Lung (tissue), 11 donors: ENCODE measurements at regions not wholly inside any gene's neighbourhood (a gene's known extent, or its start where the extent isn't known, plus 50 kb on each side); places are given as distances from the start of the nearest gene placed in this dataset.

ENCODE experiments used
- ATAC-seq: fragments of 200-7000 bp; cut with Tn5 transposase; one replicate; pipeline ENCODE4 v1.9.1; 2020; ENCODE audit warnings: moderate number of reproducible peaks; ENCODE audit not compliant: insufficient read depth, low FRiP score
- DNase-seq, 3 donors: peaks; one replicate each; pipeline ENCODE4 v3.0.0-alpha.2; 2013 to 2017
- H3K27ac ChIP-seq, 2 donors: one replicate each; pipeline ENCODE4 v1.5.1; 2013; ENCODE audit warnings: mild to moderate bottlenecking in 2 of 2, moderate library complexity in 2 of 2, control low read depth in 1 of 2, inconsistent platforms in 1 of 2, low read depth in 1 of 2, low read length in 1 of 2
- H3K27me3 ChIP-seq, 3 donors: one replicate each; pipeline ENCODE4 v1.5.1; 2013; ENCODE audit warnings: low read length in 2 of 3; ENCODE audit not compliant: control insufficient read depth in 3 of 3, insufficient read depth in 3 of 3
- H3K36me3 ChIP-seq, 4 donors: one replicate each; pipeline ENCODE4 v1.5.1; 2013; ENCODE audit warnings: low read length in 4 of 4, mild to moderate bottlenecking in 1 of 4, moderate library complexity in 1 of 4; ENCODE audit not compliant: control insufficient read depth in 4 of 4, insufficient read depth in 4 of 4
- H3K4me1 ChIP-seq, 5 donors: one replicate each; pipeline ENCODE4 v1.5.1; 2013; ENCODE audit warnings: low read length in 5 of 5, mild to moderate bottlenecking in 2 of 5, moderate library complexity in 1 of 5; ENCODE audit not compliant: control insufficient read depth in 5 of 5, insufficient read depth in 5 of 5
- H3K4me3 ChIP-seq: one replicate; pipeline ENCODE4 v1.5.1; 2013; ENCODE audit warnings: mild to moderate bottlenecking, control low read depth, moderate library complexity
- H3K9ac ChIP-seq, 2 donors: one replicate each; pipeline ENCODE4 v1.5.1; 2013; ENCODE audit warnings: low read length in 2 of 2, control low read depth in 1 of 2; ENCODE audit not compliant: insufficient read depth in 1 of 2
- H3K9me3 ChIP-seq, 4 donors: one replicate each; pipeline ENCODE4 v1.5.1; 2013; ENCODE audit warnings: low read length in 3 of 4, mild to moderate bottlenecking in 1 of 4, moderate library complexity in 1 of 4; ENCODE audit not compliant: control insufficient read depth in 4 of 4, insufficient read depth in 3 of 4
- CTCF ChIP-seq: IDR thresholded peaks from 2 replicates; pipeline ENCODE4 v1.5.1; 2012; ENCODE audit warnings: mild to moderate bottlenecking; ENCODE audit errors: control extremely low read depth, extremely low read depth
- WGBS, 2 donors: extraction: QIAGEN DNeasy Blood & Tissue Kit; methylation state at CpG; one replicate each; pipeline ENCODE4 v1.1.7; 2013; 5-methylcytosine and 5-hydroxymethylcytosine counted together
- donor health status: control.
- donor health status: control.
- donor health status: Bipolar disorder and iron deficiency.
- donor health status: healthy.
- donor health status: DM: yes; HTN: yes; CAD: no.

- no peaks in the 10 kb centered on the region for H3K9me3 ChIP-seq
- H3K4me1 ChIP-seq: peaks cover 0 to 7% (median 0%) of the 10 kb centered on the region in 5 donors
- DNase-seq (no peak), ATAC-seq (no peak)
- H3K27me3 ChIP-seq: no peaks in the 10 kb centered on the region
- H3K36me3 ChIP-seq: no peaks in the 10 kb centered on the region
- WGBS, 2 donors: 90 to 91% methylated on average over 2 of the region's 2 CpGs
- TF ChIP-seq CTCF: no peak
- H3K27ac ChIP-seq: peak overlapping the region in 1 of 2 donors; percentile 48
- no peak overlapping the region for H3K4me3 ChIP-seq
- no peak overlapping the region for H3K9ac ChIP-seq
These were observed 153.3 kb upstream of the KCNN2 start for GRCh38 chr5:114208588-114208987.

- Histone ChIP-seq H3K4me3 (no peak overlapping the region), H3K4me1 (peaks cover 0 to 7% (median 0%) of the 10 kb centered on the region in 5 donors), H3K27ac (no peak overlapping the region), H3K9ac (no peak overlapping the region), H3K36me3 (no peaks in the 10 kb centered on the region), H3K9me3 (no peaks in the 10 kb centered on the region), H3K27me3 (no peaks in the 10 kb centered on the region)
- TF ChIP-seq CTCF: no peak
- ATAC-seq (no peak), DNase-seq (peak in 2 of 3 donors; percentile 9 to 47)
- WGBS, 2 donors: 44 to 72% methylated on average over 3 of the region's 3 CpGs
These were observed 151.2 kb upstream of the KCNN2 start for GRCh38 chr5:114210662-114211061.

GRCh38 chr5:114221807-114222206, 140.1 kb upstream of the KCNN2 start:
- no peaks in the 10 kb centered on the region for H3K27me3 ChIP-seq
- ATAC-seq: no peak

More at GRCh38 chr5:114221807-114222206, 140.1 kb upstream of the KCNN2 start:
- no peak overlapping the region for H3K27ac ChIP-seq
- no peak overlapping the region for H3K4me3 ChIP-seq
- H3K36me3 ChIP-seq: no peaks in the 10 kb centered on the region
- H3K9ac ChIP-seq: no peak overlapping the region
- TF ChIP-seq CTCF: no peak
- H3K4me1 ChIP-seq: no peaks in the 10 kb centered on the region
- no peak for DNase-seq
- WGBS, 2 donors: 89 to 90% methylated on average over 1 of the region's 1 CpG
- peaks cover 0 to 9% (median 3%) of the 10 kb centered on the region in 4 donors for H3K9me3 ChIP-seq
